C4-2B (cell line): ENCODE measurements at regions not wholly inside any gene's neighbourhood (a gene's known extent, or its start where the extent isn't known, plus 50 kb on each side); places are given as distances from the start of the nearest gene placed in this dataset.

ENCODE experiments used
- ZFX ChIP-seq: fragments of 450-650 bp; IDR thresholded peaks from 2 replicates; pipeline ENCODE4 v1.6.1; 2017
- TF ChIP-seq, protein P1 (sequence below): fragments of 450-650 bp; conservative IDR thresholded peaks from 2 replicates; pipeline ENCODE4 v1.5.1; 2017; ENCODE audit warnings: mild to moderate bottlenecking

DNA sequence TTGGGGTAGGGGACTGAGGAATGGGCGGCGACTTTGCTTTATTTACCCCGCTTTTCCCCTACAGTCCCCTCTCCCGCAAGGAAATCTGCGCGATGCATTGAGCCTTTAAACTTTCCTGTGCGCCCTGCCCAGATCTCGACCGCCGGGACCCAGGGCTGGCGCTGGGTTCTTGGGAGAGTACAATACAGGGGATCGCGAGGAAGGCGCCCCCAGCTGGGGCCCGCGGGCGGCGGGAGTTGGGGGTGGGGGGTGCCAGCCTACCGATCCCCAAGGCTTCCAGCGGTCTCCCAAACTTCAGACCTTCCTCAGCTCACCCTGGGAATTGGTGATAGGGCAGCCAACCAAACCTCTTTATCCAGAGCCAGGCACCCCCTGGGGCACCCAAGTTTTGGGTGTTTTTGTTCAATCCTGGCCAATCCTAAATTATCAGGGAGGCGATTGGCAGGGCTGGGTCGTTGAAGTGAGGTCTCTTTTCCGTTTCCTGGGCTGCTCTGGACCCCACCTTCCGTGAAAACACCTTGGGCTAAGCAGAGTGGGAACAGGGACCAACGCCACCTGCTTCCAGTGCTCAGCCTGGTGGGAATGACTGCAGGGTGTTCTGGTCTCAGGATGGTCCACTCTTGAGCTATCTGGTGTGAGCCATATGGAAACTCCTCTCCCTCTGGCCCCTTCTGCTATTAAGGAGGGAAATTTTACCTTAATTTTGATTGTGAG is 51.4 kb upstream of the DAB2IP start:
- TF ChIP-seq, protein P1, sequence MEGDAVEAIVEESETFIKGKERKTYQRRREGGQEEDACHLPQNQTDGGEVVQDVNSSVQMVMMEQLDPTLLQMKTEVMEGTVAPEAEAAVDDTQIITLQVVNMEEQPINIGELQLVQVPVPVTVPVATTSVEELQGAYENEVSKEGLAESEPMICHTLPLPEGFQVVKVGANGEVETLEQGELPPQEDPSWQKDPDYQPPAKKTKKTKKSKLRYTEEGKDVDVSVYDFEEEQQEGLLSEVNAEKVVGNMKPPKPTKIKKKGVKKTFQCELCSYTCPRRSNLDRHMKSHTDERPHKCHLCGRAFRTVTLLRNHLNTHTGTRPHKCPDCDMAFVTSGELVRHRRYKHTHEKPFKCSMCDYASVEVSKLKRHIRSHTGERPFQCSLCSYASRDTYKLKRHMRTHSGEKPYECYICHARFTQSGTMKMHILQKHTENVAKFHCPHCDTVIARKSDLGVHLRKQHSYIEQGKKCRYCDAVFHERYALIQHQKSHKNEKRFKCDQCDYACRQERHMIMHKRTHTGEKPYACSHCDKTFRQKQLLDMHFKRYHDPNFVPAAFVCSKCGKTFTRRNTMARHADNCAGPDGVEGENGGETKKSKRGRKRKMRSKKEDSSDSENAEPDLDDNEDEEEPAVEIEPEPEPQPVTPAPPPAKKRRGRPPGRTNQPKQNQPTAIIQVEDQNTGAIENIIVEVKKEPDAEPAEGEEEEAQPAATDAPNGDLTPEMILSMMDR: no peak
- TF ChIP-seq ZFX: no peak
